Activated CD4-positive, alpha-beta T cell treated with anti-CD3 and anti-CD28 coated beads, Interleukin-2, Interleukin-6, amounts not matched to agents 100 ng/mL and 50 ng/mL, durations not matched to agents 16 hours and 8 hours (primary cell): ENCODE measurements at regions not wholly inside any gene's neighbourhood (a gene's known extent, or its start where the extent isn't known, plus 50 kb on each side); places are given as distances from the start of the nearest gene placed in this dataset.
"Not testable (repeated sequence)": the region's sequence is repeated elsewhere in the genome, so short reads cannot be mapped to it uniquely, and the experiment has no call there.

Source experiments
- DNase-seq: peaks from one replicate; pipeline ENCODE4 v3.0.0-alpha.2; 2020

DNA sequence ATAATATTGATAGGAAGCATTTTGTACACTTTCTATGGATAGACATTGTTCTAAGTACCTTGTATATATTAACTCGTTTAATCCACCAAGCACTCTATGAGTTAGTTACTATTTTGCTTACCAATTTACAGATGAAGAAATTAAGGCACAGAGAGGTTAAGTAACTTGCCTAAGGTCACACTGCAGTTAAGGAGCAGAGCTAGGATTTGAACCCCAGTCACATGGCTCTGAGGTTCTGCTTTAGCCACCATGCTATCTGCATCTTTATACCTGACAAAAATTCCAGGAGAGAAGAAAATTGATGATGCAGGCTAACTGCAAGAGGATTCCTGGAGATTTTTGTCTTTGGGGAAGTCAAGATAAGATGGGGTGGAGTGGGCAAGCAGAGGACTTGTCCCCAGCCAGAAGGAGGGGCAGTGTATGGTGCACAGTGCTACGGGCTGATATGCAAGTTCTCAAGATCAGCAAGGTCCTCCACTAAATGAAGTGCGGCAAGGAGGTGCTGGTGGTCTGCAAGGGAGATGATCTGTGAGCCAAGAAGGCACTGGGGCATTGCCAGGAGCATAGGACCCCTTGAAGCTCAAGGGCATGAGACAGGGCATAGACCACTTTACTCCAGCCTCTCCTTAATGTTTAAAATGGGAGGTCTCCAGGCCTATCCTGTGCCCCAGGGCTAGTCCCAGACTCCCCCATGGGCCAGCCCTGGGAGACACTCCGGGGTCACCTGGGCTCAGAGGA is 430.6 kb downstream of the RPS24 start:
- DNase-seq: no peak

DNA sequence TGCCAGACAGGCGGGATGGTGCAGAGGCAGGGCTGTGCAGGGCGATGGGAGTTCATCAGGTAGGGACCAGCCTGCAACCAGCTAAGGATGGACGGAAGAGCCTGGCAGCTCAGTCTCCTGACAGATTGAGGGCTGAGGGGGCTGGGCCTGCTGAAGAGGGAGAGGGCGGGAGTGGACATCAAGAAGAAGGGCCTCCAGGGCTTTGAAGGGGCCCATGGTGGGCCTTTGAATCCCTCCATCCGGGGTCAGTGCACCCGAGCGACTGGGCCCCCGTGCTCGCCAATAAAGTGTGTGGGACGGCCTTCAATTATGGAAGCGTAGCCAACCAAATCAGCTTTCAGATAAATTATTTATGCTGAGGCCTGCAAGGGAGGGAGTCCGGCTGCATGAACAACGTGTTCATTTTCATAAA is 431.2 kb downstream of the RPS24 start:
- no peak for DNase-seq

DNA sequence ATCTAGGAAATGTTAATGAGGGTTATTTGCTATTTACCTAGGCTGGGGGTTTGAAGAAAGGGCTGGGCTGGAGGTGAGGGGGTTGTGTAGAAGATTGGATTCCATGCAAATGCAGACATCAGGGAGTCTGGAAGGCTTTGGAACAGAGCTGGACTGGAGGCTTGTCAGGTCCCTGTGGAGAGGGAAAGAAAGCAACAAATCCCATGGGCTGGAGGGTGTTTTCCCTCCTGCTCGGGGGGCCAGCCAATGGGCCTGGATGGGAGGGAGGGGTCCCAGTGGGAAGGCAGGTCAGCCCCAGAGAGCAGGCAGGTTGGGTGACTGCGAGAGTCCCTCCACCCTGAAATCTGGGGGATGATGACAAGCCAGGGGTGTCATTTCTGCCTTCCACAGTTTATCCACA is 431.8 kb downstream of the RPS24 start:
- DNase-seq: no peak

DNA sequence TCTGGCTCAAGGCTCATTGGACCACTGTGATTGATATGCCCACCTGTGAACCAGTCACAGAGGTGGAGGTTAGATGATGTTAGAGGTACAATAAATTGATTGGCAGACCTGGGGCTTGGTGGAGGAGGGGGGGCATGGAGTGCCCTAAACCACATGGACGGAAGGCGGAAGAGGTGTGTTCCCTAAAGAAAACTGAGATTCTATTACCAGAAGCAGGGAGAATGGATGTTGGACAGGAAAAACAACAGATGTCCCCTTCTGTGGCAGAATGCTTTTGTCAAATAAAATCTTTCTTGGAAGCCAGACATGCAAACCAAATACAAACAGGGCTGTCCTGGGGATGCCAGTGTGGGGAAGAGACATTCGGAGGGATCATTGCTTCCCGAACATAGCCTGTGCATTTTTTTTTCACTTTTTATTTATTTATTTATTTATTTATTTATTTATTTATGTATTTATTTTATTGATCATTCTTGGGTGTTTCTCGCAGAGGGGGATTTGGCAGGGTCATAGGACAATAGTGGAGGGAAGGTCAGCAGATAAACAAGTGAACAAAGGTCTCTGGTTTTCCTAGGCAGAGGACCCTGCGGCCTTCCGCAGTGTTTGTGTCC is 433.9 kb downstream of the RPS24 start:
- DNase-seq: no peak

DNA sequence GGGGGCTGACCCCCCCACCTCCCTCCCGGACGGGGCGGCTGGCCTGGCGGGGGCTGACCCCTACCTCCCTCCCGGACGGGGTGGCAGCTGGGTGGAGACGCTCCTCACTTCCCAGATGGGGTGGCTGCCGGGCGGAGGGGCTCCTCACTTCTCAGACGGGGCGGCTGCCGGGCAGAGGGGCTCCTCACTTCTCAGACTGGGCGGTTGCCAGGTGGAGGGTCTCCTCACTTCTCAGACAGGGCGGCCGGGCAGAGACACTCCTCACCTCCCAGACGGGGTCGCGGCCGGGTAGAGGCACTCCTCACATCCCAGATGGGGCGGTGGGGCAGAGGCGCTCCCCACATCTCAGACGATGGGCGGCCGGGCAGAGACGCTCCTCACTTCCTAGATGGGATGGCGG is 435.1 kb downstream of the RPS24 start:
- not testable (repeated sequence) for DNase-seq

DNA sequence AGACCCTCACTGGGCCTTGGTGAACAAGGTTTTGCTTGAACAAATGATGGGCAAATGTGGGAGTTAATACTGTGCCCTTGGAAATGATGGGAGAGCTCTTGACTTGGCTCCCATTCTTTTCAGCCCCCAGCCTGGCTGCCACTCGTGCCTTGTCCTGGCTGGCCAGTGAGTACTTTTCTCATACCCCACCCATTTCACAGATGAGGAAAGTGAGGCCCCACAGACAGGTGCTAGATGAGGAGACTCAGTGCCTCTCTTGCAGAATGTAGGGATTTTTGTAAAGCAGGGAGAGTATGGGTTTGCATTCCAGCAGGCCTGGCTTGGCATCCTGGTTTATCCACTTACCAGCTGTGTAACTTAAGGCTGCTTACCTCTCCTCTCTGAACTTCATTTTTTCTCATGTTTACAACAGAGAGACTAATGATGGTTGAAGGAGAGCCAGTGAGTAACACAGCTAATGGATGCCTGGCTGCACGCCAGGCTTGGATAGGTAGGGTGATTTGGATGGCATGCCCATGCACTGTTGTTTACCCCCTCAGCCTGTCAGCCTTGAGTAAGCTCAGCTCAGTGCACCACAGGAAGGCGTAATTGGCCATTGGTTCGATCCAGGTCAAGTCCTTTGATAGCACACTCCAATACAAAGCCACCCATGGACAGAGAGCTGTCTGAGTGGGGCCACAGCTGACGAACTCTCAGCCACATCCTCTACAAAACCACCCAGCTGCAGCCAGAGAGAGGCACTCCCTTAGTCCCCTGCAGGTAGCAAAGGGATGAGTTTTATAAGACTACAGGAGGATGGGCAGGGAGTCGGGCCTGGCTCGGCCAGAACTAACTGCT is 436.8 kb downstream of the RPS24 start:
- no peak for DNase-seq

DNA sequence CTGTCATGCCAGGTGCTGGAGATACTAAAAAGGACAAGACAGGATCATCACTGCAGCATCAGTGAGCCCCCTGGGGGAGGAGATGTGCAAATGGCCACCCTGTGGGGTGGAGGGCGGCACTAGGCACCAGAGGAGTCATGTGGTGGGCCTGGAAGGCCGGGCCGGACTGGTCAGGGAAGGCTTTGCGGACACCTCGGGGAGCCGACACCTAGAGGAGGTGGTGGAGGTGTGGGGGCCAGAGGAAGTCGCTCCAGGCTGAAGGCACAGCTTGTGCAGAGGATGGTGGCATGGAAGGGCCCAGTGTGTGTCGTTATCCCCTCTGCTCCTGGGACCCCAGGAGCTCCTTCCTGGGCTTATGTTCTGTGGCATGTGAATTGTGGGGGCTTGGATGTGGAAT is 437.7 kb downstream of the RPS24 start:
- DNase-seq: no peak

DNA sequence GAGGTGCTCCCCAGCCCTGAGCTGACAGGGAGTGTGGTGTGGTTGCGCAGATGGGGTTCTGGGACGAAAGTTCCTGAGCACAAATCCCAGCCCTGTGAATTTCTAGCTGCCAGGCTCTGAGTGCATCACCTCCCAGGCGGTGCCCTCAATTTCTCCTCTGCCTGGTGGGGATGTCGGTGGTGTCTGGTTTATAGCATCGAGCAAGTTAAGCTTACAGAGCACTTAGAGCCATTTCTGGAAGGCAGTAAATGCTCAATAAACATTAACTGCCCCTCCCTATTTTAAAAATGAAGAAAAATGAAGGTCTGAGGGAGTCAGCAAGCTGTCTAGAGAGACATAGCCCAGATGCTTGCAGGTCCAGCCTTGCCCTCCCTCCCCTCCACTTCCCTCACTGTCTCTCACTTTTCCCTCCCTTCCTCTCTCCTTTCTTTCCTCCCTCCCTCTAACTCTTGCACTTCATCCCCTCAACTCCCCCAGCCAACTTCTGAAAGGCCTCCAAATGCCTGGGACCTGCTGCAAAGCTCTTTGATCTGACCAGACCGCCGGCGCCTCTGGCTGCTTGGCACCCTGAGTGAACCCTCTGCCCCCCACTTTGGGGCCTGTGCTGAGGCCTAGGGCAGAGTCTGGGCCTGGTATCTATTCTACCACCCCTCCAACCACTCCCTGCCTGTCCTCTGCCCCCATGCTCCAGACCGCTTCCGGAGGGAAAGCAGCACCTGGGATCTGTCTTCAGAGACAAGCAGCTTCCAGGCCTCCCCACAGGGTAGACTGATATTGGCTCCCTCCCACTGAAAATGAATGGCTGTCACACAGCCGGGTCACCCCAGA is 438.3 kb downstream of the RPS24 start:
- no peak for DNase-seq

DNA sequence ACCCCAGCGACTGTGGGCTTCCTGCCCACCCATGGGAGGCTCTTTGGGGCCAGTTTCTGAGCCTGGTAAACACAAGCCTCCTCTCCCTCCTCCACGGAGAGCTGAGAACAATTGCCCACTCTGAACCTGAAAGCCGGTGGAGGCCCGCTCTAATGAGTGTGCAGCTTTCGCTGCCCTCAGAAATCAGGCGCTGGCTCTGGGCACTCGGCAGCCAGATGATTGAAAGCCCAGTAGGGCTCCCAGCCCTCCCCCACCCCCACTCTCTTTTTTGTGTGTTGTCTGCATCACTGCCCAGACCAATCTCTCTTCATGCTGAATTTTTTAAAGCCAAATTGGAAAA is 438.9 kb downstream of the RPS24 start:
- no peak for DNase-seq

DNA sequence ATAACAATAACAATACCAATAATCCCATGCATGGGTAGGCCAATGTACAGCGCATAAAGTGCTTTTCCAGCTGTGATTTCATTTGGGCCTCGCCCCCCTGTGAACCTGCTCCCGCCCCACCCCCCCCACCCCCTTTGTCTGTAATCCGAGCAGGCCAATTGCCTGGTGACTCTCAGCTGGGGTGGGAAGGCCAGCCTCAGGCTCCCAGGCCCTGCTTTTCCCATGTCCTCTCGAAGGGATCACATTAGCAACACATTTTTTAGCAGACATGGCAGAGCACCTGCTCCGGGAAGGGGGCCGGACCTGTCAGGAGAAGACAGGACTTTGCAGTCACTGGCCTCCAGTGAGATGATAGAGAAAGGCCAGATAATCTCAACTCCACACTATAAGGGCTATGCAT is 439.3 kb downstream of the RPS24 start:
- DNase-seq: no peak

DNA sequence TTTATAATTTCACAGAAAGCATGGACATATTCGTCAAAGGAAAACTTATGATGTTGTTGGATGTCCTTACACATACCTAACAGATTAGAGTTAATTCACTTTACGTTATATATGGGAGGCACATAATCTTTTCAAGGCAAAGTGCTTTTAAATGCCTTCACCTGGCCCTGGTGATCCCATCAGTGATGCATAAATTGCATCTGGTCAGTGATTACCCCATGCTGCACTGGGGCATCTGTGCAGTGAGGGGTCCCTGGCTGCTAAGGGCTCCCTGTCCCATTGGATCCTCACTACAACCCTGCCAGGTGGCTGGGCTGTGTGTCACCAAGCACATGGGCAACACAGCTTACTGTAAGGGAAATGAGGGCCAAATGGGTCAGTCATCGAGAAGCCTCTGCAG is 441.1 kb downstream of the RPS24 start:
- DNase-seq: no peak

DNA sequence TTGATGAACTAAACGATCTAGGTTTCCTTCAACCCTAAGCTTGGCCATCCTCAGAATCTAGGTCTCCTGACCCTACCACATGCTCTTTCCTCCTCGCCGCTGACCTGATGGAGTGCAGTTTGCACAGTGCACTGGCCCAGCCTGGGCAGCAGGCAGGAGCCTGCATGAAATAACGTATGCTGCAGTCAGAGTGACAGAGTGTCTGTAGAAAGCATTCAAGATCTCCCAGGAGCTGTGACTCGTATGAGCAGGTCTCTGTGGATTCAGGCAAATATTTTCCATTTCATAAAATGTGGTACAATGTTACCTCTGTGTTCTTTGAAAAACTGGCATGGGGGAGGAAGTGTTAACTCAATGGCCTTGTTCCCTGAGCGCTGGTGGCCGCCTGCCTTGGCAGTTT is 441.8 kb downstream of the RPS24 start:
- DNase-seq: no peak

DNA sequence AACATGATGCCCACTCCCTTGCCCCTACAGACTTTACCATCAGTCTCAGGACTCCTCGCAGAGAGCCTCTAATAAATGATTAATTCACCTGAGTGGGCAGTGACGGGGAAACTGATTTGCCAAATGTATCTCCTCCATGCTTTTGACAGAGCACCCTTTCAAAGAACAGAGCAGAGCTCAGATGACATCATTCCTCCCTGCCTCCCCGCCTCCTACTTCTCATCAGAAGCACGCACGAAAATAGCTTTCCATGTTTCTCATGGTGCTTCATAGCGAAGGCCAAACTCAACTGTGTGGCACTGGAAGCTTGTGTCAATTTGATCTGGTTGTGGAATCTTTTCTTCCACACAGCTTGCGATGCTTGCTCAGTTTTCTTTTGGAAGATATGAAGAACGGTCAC is 442.5 kb downstream of the RPS24 start:
- no peak for DNase-seq

DNA sequence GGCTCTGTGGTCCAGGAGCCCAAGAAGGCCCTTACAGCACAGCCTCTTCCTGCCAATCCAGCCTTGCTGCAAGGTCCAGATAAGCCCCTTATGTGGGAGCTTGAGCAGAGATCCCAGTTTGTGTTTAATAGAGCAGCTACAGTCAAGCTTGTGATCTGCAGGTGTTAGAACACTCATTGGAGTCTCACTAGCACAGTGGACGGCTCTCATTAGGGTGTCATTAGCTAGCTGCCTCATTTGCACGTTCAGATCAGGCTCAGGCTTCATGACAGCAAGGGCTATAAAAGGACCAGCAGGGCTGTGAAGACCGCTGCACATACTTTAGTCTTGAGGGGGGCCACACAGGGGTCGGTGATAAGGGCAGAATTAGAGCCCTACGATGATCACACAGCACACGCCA is 443.2 kb downstream of the RPS24 start:
- no peak for DNase-seq

DNA sequence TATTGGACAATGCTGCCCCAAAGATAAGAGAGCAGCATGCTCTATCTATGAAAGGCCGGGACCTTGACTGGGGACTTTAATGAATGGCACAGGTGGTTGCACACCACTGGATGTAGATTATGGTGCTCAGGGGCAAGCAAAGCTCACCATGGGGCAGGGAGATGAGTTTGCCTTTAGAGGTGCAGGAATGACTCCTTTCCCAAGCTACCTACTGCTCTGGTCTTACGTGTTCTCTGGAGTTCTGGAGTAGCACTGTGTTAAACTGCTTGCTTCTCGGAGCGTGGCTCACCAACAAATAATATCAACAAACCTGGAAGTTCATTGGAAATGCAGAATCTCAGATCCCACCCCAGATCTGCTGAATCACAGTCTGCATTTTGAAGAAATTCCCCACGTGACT is 445.3 kb downstream of the RPS24 start:
- DNase-seq: no peak

DNA sequence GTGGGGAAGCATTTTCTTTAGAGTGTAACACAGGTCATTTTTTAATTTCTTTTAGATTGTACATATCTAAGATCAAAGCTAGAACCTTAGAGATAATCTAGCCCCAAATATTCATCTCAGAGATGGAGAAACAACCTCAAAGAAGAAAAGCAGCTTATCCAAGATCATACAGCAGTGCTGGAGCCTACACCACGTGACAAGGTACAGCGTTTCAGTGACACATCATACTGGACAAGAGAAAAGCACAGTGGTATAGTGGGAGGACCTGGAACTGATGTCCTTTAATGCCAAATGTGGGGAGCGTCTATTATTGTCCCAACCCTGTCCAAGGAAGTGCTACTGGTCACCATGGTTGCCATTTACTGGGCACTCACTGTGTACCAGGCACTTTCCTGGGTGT is 445.8 kb downstream of the RPS24 start:
- DNase-seq: no peak

DNA sequence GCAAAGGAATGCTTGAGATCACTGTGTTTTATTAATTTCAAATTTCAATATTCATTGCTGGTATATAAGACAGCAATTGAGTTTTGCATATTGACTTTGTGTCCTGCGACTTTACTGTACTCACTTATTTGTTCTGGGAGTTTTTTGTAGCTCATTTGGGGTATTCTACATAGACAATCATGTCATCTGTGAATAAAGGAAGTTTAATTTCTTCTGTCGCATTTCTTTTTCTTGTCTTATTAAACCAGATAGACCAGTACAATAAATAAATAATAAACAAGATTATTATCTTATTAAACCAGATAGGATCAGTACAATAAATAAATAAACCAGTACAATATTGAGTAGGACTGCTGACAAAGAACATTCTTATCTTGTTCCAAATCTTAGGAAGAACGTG is 448.2 kb downstream of the RPS24 start:
- DNase-seq: no peak

DNA sequence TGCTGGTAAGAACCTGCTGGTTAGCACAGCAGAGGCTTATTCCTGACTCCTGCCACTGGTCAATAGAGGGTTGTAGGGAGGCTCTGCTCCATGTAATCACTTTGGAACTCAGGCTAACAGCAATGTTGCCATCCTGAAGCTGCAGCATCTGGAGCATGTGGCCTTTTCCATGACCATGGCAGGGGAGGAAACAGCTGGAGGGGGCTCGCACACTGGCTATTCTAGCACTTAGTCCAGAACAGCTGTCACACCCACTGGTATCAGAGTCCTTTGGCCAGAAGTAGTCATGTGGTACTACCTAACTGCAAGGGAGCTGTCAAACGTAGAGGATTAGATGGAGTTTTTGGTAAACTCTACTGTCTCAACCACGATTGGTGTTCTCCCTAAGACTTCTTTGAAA is 450.0 kb downstream of the RPS24 start:
- no peak for DNase-seq

DNA sequence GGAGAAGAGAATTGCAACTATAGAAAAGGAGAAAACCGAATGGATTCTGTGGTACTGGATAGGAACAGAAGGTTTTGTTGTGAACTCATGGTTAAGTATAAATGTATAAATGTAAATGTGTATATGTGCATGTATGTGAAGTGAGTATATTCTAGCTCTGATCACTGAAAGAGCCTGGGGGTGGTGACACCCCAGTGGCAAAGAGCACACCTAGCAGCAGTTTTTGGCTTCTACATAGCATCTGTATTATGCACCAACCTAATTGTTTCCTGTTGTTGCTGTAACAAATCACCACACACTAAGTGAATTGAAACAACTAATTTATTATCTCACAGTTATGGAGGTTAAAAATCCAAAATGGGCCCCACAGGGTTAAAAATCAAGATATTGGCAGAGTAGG is 455.4 kb downstream of the RPS24 start:
- no peak for DNase-seq

DNA sequence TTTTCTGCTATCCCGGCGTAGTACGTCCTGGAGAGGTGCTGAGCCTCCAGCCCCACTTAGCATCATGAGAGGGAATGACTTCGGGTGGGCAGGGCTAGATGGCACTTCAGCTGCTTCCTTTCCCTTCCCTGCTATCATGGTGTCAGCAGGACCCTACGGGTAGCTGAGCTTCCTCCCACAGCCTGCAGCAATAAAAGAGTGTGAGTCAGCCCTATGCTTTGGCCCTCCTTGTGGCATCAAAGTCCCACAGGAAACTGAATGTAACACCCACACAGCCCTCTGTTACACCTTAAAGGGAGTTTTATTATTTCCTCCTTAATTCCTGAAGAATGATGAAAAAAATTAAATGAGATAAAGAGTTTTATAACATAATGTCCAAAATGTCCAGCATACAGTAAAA is 458.1 kb downstream of the RPS24 start:
- DNase-seq: no peak

DNA sequence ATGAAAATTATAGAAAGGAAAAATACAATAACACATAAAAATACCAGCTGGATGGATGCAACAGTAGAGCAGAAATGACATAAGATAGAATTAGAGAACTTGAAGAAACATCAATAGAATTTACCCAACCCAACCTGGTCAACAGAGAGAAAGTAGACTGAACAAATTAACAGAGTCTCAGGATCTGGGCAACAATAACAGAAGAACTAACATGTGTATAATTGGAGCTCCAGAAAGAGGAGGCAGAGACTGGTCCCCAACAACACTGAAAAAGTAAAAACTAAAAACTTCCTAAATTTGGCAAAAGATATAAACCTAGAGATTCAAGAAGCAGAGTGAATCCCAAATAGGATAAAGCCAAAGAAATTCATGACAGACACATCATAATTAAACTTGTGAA is 458.8 kb downstream of the RPS24 start:
- DNase-seq: no peak

DNA sequence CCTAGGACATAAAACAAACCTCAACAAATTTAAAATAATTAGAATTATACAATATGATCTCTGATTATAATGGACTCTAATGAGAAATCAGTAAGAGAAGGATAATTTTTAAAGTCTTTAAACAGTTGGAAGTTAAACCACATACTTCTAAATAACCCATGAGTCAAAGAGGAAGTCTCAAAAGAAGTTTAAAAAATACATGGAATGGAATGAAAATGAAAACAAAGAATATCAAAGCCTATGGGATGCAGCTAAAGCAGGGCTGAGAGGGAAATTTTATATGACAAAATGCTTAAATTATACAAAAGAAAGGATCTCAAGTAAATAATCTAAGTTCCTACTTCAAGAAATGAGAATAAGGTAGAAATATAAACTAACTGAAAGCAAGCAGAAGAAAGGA is 460.5 kb downstream of the RPS24 start:
- no peak for DNase-seq

DNA sequence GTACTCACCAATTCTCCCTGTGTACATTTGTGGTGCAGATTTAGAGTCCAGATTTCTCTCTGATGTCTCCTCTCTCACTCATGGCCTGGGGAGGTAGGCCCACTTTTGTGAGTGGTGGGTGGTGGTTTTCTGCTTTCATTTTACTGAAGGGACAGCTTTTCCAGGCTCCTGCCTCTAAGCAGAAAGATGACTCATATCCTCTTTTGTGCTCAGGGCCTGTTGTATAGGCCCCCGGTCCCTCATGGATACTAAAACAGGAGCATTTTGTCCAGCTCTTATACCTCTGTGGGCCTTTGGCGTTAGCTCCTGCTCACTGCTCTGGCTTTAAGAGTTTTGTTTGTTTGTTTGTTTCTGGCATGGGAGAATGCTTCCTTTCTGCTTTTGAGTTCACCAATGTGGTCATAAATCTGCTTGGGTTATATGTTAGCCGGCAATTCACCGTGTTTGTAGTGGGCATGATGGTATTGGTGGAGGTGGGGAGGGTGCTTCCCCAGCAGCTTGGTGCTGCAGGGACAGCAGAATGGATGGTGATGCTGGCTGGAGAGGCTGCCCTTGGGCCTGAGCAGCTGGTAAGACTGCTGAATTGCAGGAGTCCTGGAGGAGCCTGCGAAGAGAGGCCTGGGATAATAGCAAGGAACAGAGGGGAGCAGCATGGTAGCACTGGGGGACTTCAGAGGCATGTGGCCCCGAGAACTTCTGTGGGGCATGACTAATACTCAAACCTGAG is 468.7 kb downstream of the RPS24 start:
- no peak for DNase-seq
